NCI-H524 treated with DMSO at 0.1 percent for 48 hours (cell line): ENCODE measurements at regions not wholly inside any gene's neighbourhood (a gene's known extent, or its start where the extent isn't known, plus 50 kb on each side); places are given as distances from the start of the nearest gene placed in this dataset.
"Not testable (repeated sequence)": the region's sequence is repeated elsewhere in the genome, so short reads cannot be mapped to it uniquely, and the experiment has no call there.

Experiments used
- DNase-seq: peaks from one replicate; lab custom pipeline; 2025; lab: John Stamatoyannopoulos, UW

DNA sequence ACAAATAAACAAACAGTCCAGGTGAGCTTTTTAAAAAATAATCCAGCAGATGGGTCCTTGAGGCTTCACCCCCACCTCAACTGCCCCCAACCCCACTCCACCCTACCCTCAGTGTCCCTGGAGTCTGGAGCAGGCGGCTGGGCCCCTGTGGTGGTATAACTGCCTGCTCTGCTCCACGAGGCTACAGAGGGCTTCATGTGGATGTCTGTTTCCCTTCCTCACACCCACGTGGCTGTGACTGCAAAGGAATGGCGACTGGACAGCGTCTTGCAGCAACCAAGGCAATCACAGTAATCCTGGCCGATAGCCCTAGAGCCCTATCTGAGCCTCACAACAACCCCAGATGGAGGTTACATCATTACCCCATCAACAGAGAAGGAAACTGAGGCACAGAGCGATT is 76.5 kb downstream of the SLC2A10 start:
- no peak for DNase-seq

DNA sequence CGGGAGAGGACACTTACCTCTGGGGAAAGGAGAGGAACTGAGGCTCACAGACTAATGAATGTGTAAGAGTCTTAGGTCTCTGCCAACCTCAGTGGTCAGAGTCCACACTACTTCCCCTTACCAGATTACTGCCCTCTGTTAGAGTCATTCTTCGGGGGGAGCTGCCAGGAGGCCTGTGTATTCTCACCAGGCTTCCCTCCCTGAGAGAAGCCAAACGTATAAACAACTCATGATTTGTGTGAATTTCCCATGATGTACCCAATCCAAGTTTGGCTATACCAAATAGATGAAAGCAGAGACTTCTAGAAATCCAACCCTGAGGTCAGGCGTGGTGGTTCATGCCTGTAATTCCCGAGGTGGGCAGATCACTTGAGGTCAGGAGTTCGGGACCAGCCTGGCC is 77.1 kb downstream of the SLC2A10 start:
- no peak for DNase-seq

DNA sequence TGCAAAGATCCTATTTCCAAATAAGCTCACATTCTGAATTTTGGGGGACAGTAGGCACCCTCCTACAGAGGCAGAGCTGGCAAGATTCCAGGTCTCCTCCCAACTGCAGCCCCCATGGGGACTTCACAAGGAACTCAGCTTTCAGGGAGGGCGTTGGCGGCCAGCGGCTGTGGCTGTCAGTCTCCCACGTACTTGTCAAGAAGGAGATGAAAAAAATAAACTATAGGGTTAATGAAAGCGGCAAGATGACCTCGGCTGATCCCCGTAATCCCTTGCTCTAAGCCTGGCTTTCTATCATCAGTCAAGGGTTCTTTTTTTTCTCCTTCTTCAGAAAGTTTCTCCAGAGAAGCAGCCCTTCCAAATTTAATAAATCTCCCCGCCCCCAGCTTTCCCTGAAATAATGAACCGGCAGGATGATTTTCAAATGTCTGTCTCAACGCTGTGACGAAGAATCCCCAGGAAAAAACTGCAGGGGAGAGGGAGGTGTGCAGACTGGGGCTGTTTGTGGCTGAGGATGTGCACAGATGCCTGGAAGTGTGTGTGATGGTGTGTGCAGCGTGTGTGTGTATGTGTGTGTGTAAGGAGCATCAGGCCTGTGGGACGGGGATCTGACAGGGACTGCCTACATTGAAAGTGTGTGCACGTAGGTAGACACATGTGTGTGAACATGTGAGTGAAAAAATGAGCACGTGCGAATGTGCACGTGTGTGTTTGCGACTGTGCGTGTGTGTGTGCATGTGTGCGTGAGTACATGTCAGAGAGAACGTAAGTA is 78.7 kb downstream of the SLC2A10 start:
- DNase-seq = peak; percentile 45

DNA sequence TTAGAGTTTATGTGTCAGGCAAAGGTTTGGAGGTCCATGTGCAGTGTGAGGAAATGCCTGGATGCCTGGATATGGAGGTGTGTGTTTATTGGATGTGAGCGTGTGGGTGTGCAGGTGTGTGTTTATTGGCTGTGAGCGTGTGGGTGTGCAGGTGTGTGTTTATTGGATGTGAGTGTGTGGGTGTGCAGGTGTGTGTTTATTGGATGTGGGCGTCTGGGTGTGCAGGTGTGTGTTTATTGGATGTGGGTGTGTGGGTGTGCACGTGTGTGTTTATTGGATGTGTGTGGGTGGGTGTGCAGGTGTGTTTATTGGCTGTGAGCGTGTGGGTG is 79.3 kb downstream of the SLC2A10 start:
- DNase-seq = not testable (repeated sequence)

DNA sequence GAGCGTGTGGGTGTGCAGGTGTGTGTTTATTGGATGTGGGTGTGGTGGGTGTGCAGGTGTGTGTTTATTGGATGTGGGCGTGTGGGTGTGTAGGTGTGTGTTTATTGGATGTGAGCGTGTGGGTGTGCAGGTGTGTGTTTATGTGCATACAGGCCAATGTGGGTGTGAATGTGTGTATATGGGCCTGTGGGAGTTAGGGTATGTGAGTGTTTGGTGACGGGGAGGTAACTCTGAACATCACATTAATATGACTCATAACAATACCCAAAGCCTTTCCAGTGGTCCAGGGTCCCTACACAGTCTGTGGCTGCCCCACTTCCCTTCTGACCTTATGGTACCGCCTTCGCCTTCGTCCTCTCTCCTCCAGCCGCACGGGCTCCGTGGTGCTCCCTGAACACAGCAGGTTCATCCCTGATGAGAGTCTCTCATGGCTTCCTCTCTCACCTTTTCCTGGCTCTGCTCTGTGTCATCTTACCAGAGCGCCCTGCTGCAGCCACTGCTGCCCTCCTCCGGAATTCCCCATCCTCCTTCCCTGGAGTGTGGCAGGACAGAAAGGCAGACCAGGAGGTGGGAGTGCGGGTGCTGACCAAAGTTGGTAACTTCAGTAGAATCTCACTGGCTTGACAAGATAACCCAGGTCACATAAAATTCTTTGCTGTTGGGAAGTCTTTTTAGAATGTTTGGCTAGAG is 80.0 kb downstream of the SLC2A10 start:
- no peak for DNase-seq

DNA sequence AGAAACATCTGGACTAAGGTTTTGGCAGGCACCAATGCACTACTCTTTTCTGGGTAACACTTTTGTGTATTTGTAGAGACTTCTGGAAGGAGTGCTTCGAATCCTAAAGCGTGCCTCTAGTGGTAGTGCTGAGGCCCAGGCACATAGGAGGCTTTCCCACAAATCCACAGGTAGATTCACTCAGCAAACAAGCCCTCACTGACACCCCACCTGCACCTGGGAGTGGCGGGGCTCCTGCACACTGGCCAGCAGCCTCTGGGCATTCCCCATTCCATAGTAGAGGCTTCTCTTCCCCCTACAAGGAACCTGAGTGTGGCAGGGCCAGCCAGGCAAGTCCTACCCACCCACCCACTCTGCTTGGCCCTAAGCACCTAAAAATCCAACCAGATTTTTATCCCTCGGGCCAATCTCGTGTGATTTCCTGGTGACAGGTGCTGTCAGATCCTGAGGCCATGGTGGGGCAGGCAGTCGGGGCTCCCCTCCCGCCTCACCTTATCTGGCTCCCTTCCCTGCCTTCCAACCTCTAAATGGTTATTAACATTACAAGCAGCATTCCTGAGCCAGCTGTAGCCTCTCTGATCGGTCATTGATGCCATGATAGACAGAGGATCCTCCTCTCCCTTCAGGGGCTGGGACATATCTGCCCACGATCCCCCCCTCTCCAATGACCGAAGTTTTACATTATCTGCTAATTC is 82.4 kb downstream of the SLC2A10 start:
- DNase-seq = no peak

DNA sequence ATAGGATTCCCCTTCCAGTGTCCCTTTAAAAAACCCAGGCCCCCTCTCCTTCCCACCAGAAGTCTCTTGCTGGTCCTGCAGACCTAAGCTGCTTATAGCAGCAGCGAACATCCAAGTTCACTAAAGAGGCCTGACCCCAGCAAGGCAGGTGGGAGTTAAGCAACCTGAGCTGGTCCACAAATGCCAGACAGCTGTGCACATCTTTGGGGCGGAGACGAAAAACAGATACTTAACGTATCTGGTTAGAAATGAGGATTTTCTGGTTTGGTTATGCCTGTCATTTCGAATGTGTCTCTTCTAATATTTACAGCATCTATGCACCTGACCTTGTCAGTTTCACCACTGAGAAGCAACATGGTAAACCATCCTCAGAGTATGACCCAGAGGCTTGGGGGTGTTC is 87.8 kb downstream of the SLC2A10 start:
- peak; percentile 69 for DNase-seq

DNA sequence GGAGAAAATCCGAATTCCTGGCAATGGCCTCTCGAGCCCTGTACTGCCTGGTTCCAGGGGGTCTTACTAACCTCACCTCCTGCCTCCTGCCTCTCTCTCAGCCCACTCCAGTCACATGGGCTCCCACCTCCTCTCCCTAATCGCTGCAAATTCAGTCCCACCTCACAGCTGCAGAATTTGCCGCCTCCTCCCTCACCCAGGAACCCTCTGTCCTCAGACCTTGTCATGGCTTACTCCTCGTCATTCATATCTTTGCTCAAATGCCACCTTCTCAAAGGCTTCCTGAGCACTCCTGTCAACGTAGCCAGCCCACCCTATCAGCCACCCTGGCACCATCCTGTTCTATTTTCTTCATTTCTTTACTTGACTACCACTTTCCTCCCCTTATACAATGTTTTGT is 89.0 kb downstream of the SLC2A10 start:
- no peak for DNase-seq

DNA sequence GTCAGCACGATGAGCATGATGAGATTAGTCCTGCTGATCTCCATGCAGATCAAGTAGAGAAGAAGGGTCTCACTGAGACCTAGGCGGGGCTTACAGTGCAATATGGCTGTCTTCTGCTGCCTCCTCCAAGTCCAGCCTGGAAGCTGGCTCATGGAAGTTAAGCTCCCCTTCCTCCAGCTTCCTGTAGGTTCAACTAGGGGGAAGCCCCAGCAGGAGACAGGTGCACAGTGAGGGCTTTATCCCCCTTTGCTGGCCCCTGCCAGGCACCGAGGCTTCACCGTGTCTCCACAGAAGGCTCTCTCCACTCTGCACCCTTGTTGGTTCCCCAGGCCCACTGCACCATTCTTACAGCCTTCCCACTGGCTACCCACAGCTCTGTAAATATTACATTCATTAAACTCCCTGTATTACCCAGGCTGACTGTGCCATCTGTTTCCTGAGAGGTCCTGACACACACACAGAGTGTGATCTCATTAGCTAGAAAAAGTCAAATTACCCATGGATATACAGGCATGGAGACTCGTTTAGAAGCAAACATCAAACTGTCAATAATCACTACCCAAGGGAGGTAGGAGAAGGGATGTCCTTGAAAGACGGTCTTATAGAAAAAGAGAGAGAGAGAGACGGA is 90.4 kb downstream of the SLC2A10 start:
- DNase-seq = peak; percentile 65

DNA sequence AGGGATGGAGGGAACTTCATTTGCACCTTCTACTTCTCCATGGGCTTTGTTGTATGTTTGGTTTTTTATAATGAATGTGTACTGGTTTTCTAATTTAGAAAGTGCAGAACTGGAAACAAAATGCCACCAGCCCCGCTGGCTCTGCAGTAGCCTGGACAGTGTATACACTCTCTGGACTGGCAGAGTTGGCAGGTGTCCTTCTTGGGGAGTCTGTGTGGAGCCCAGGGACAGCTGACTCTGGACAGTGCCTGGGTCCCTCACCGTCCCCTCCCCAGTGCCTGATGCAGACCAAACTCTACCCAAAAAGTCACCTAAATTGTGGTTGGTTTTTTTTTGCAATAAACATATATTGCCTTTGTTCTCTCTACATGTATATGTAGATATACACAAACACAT is 91.0 kb downstream of the SLC2A10 start:
- no peak for DNase-seq

DNA sequence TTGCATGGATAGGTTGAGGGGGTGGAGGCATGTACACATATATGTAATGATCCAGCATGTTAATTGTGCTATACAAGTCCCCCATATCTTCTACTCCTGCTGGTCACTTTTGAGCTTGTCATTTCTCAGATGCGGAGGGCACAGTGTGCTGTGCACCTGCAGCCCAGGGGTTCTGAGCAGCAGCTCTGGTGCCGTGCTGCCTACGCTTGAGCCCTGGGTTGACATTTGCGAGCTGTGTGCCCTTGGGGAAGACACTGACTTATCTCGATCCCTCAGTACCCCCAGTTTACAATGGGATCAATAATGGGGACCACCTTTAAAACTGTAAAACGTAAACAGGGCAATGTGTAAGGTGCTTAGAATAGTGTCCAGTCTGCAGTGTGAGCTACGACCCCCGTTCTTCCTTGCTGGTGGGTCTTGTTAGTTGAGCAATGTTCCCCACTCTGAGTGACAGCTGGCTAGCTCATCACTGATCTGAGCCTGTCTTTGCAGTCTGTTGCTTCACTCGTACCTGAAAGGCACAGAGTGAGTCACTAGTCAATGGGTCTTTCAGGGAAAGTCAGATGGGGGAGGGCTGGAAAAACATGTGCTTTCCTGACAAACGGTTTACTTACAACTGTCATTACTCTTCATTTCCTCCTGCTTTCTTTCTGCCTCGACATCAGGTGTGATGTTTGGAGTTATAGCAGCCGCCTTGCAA is 91.7 kb downstream of the SLC2A10 start:
- DNase-seq = peak; percentile 24

DNA sequence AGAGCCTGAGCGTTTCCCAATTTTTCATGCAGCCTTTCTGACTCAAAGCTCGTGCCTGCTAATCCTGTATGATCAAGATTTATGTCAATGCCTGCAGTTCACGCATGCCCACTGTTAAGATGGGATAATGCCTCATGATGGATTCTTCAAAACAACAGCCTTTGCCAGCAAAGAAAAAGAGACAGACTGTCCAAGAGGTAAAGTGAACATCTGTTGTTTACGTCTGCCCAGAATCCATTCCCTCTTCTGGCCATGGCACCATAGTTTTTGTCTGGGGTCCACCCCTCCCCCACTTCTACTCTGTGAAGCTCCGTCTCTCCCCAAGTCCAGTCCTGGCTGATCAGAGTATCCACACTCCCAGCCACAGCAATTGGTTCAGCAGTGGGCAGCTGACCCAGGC is 91.9 kb upstream of the EYA2 start:
- DNase-seq = peak; percentile 100

DNA sequence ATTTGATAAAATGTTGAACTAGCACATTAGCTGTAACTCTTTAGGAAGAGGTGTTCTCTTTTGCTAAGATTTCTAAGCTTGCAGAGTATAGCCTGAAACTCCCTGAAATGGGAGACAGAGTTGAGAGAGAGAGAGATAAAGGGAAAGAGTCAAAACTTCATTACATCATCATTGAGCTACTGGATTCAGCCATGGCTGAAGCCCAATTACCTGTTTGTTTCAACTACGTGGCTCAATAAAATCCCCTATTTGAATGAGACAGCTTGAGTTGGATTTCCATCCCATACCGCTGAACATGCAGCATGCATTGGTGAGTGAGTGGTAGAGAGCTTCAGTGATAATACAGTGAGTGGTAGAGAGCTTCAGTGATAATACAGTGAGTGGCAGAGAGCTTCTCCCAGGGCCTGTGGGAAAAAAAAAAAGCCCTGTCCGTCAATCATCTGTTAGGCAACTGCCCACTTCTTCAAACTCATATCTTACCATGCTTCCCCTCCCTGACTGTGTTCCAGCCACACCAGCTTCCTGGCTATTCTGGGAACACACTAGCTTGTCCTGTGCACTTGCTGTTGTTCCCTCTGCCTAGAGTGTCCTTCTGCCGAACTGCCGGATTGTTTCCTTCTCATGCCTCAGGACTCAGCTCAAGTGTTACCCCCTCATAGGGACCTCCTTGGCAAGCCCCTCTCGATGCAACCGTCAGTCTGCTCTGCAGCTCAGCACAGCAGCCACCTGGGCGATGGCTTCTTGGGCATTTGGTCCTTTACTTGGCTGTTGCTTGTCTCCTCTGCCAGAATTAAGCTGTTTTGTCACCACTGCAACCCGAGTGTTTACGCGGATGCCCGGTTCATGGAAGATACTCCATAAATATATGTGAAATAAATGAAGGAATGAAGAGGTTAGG is 91.3 kb upstream of the EYA2 start:
- peak; percentile 32 for DNase-seq

DNA sequence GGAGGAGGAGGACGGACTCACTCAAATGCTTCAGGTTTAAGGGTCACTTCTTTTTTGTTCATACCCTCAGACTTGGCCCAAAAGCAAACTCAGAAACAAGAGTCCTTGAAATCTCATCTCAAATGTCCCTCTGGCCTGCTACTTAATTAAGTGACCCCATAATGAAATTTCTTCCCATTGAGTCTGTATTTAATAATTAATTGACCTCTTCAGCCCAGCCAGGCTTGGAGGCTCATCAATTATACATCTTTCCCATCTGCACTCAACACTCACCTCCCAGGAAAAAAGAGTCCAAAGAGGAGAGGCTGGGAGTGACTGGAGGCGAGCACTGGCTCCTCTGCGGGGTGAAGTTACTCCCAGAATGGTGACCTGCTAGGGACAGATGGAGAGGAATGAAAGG is 90.5 kb upstream of the EYA2 start:
- DNase-seq = peak; percentile 53

DNA sequence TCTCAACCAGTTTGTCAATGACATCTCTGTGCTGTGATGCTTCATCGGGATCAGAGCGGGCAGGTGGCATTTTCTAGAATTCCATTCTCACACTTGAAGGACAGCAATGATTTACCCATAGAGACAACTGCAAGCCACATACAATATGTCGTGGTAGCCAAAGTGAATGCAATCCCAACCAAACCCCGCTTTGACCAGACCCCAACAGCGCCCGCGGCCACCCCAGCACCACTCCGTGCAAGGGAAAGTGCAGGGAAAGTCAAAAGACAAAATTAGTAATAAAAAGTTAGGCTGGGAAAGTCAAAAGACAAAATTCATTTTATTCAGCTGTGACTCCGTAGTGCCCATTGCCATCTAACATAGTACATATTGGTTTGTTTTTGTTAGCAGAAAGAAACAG is 88.8 kb upstream of the EYA2 start:
- DNase-seq = no peak

DNA sequence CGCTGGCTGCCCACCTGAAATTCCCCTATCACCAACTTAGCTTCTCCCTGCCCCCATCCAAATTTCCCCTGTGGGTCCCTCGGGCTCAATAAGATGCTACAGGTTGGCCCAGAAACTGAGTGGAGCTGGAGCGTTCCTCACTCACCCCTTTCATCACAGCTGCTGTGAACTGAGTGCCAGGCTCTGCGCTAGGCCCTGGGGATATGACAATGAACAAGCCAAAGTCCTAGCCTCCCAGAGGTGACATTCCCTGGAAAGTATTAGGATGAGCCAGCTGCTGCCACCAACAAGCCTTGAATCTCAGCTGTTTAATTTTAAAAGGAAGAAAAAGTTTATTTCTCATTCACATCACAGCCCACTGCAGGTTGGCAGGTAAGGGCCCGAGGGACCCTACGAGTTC is 86.6 kb upstream of the EYA2 start:
- no peak for DNase-seq

DNA sequence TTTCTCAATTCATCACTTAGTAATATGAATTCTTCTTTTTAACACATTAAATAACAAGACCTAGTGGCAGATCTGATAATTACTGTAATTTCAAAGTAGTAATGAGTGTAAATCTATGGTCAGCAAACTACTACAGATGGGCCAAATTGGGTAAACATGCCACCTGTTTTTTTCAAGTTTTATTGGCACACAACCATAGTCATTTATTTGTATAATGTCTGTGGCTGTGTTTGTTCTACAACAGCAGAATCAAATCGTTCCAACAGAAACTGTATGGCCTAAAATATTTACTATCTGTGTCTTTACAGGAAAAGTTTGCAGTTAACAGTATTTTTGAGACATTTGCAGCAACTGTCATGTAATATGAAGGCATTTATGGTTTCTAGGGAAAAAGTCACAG is 86.1 kb upstream of the EYA2 start:
- DNase-seq = no peak

DNA sequence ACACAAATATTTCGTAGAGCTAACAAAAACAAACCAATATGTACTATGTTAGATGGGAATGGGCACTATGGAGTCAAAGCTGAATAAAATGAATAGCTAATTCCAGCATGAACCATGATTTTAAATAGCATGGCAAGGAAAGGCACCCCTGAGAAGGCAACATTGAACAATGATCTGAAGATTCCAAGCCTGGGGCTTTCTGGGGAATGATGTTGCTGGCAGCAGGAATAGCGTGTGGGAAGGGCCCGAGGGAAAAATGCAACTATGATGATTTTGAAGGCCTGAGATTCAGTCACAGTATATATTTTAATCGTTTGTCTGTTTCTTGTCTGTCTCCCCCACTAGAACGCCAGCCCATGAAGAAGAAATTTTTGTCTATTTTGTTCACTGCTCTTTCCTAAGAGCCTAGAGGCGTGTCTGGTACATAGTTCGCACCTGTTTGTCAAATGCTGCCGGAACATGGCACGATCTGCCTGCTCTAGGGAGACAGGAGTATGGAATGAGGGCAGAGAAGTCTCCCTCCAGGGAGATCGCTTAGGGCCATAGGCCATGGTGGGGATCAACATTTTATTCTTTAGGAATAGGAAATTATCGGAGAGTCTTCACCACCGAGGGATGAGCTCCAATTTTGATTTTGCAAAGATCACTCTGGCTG is 84.8 kb upstream of the EYA2 start:
- DNase-seq = no peak

DNA sequence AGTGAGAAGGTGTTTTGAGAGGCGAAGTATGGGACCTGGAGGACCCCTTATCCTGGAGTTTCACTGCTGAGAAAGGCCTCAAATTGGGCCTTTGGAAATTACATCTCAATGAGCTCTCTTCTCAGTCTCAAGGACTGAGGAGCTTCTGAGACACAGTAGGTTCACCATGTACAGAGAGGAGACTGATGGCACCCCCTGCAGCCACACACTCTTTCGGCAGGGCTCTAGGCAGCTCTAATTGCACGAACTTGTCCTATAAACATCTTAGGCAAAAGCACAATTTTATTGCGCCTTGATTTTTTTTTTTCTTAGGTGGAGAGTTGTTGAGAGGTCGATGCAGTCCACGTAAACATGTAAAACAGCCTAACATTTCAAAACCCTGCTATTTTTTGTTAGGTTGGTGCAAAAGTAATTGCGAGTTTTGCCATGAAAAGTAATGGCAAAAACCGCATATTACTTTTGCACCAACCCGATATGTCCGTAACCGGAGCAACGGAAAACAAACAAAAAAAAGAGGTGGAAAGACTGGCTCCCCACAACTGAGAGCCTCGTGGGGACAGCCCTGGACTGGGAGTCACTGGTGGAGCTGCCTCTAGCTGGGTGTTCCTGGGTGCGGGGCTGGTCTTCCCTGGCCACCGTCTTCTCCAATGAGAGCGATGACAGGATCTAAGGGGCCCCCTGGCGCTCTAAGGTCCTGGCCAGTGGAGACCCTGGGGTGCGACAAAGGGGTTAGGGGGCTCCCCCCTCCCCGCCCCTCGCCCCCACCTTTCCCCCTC is 84.0 kb upstream of the EYA2 start:
- peak; percentile 55 for DNase-seq
